CD4-positive, alpha-beta memory T cell (primary cell): ENCODE measurements at regions not wholly inside any gene's neighbourhood (a gene's known extent, or its start where the extent isn't known, plus 50 kb on each side); places are given as distances from the start of the nearest gene placed in this dataset.

Experiments used
- CTCF ChIA-PET: fragments of 350-600 bp; sonication (Branson Sonifier 250); formaldehyde crosslinking; loops from one replicate; lab custom pipeline; 2021; ENCODE audit warnings: inconsistent platforms; ENCODE audit not compliant: partially characterized antibody; lab: Charles Lee
- POLR2A ChIA-PET: fragments of 350-600 bp; sonication (Branson Sonifier 250); formaldehyde crosslinking; loops from one replicate; lab custom pipeline; 2021; ENCODE audit not compliant: partially characterized antibody; lab: Charles Lee
- DNase-seq, 5 donors: peaks; one replicate each; pipeline versions ENCODE4 v3.0.0 to v3.0.0-alpha.2; 2020 to 2022; ENCODE audit warnings: mixed read lengths in 1 of 5
- H3K27ac ChIP-seq: one replicate; pipeline ENCODE4 v1.7.0; 2013; ENCODE audit warnings: low read depth, low read length
- H3K27me3 ChIP-seq: 2 replicates; pipeline ENCODE4 v1.7.0; 2013; ENCODE audit warnings: mild to moderate bottlenecking, low read length, moderate library complexity; ENCODE audit not compliant: insufficient read depth
- H3K36me3 ChIP-seq: 2 replicates; pipeline ENCODE4 v1.7.0; 2013; ENCODE audit warnings: mild to moderate bottlenecking, low read length, moderate library complexity; ENCODE audit not compliant: insufficient read depth
- H3K4me1 ChIP-seq: 2 replicates; pipeline ENCODE4 v1.7.0; 2013; ENCODE audit warnings: mild to moderate bottlenecking, low read length, moderate library complexity; ENCODE audit not compliant: insufficient read depth
- H3K4me3 ChIP-seq, 2 donors: one replicate each; pipeline ENCODE4 v1.7.0; 2013; ENCODE audit warnings: low read length in 2 of 2, mild to moderate bottlenecking in 1 of 2
- H3K9me3 ChIP-seq, 2 donors: one replicate each; pipeline ENCODE4 v1.7.0; 2013; ENCODE audit warnings: low read length in 2 of 2, control low read depth in 1 of 2; ENCODE audit not compliant: control insufficient read depth in 1 of 2
- H3K27ac Mint-ChIP-seq, 7 donors: one replicate each; pipeline ENCODE4 v1.8.0; 2020 to 2021; ENCODE audit warnings: mixed read lengths in 7 of 7, mild to moderate bottlenecking in 6 of 7, inconsistent platforms in 3 of 7, moderate library complexity in 3 of 7
- H3K27me3 Mint-ChIP-seq, 2 donors: one replicate each; pipeline ENCODE4 v1.8.0; 2020 to 2021; ENCODE audit warnings: mixed read lengths in 2 of 2
- H3K36me3 Mint-ChIP-seq, 2 donors: one replicate each; pipeline ENCODE4 v1.8.0; 2020 to 2021; ENCODE audit warnings: mixed read lengths in 2 of 2, inconsistent platforms in 1 of 2, mild to moderate bottlenecking in 1 of 2
- H3K4me1 Mint-ChIP-seq, 4 donors: one replicate each; pipeline ENCODE4 v1.8.0; 2020 to 2021; ENCODE audit warnings: mixed read lengths in 4 of 4, mild to moderate bottlenecking in 1 of 4
- H3K4me3 Mint-ChIP-seq, 8 donors: one replicate each; pipeline ENCODE4 v1.8.0; 2020 to 2021; ENCODE audit warnings: mixed read lengths in 8 of 8, mild to moderate bottlenecking in 7 of 8, moderate library complexity in 6 of 8, inconsistent platforms in 3 of 8
- H3K9me3 Mint-ChIP-seq, 8 donors: one replicate each; pipeline ENCODE4 v1.8.0; 2020 to 2021; ENCODE audit warnings: mixed read lengths in 8 of 8, mild to moderate bottlenecking in 5 of 8, inconsistent platforms in 3 of 8, moderate library complexity in 1 of 8
- intact Hi-C: fragments of 100-400 bp; cut with micrococcal nuclease; formaldehyde crosslinking; loops from one replicate; pipeline ENCODE4 v1.15.1; 2023

GRCh38 chr3:74711913-74712512 is 97.6 kb upstream of the CNTN3 start:
- no peaks in the 10 kb centered on the region for H3K27me3 Mint-ChIP-seq
- Histone ChIP-seq H3K4me3 (no peak overlapping the region), H3K9me3 (no peaks in the 10 kb centered on the region), H3K27ac (no peak overlapping the region), H3K27me3 (no peaks in the 10 kb centered on the region), H3K36me3 (no peaks in the 10 kb centered on the region), H3K4me1 (no peaks in the 10 kb centered on the region)
- no peaks in the 10 kb centered on the region for H3K4me1 Mint-ChIP-seq
- H3K9me3 Mint-ChIP-seq, result peaks cover 8 to 38% (median 16%) of the 10 kb centered on the region in 8 donors
- ChIA-PET CTCF (no interaction called here), POLR2A (no interaction called here)
- no peak overlapping the region for H3K27ac Mint-ChIP-seq
- DNase-seq, result no peak
- no peak overlapping the region for H3K4me3 Mint-ChIP-seq
- intact Hi-C loops, result no loop called here
- H3K36me3 Mint-ChIP-seq, result no peaks in the 10 kb centered on the region

GRCh38 chr3:74709951-74710350 is 95.5 kb upstream of the CNTN3 start:
- H3K4me3 ChIP-seq, result no peak overlapping the region
- intact Hi-C loops, result no loop called here
- no peaks in the 10 kb centered on the region for H3K27me3 Mint-ChIP-seq
- peaks cover 6 to 31% (median 14%) of the 10 kb centered on the region in 8 donors for H3K9me3 Mint-ChIP-seq
- no peak overlapping the region for H3K27ac Mint-ChIP-seq
- H3K4me1 Mint-ChIP-seq, result no peaks in the 10 kb centered on the region
- POLR2A ChIA-PET, result no interaction called here
- H3K27me3 ChIP-seq, result no peaks in the 10 kb centered on the region
- H3K36me3 Mint-ChIP-seq, result no peaks in the 10 kb centered on the region
- no peak for DNase-seq
- H3K9me3 ChIP-seq, result no peaks in the 10 kb centered on the region
- no peaks in the 10 kb centered on the region for H3K4me1 ChIP-seq
- no peaks in the 10 kb centered on the region for H3K36me3 ChIP-seq
- H3K4me3 Mint-ChIP-seq, result no peak overlapping the region
- CTCF ChIA-PET, result no interaction called here
- H3K27ac ChIP-seq, result no peak overlapping the region

GRCh38 chr3:74693696-74694393 is 79.4 kb upstream of the CNTN3 start:
- Mint-ChIP-seq H3K4me3 (no peak overlapping the region), H3K9me3 (peaks cover 0 to 14% (median 6%) of the 10 kb centered on the region in 8 donors), H3K36me3 (no peaks in the 10 kb centered on the region), H3K4me1 (no peaks in the 10 kb centered on the region), H3K27me3 (no peaks in the 10 kb centered on the region), H3K27ac (no peak overlapping the region)
- intact Hi-C loops, result no loop called here
- H3K4me1 ChIP-seq, result no peaks in the 10 kb centered on the region
- CTCF ChIA-PET, result no interaction called here
- POLR2A ChIA-PET, result no interaction called here
- DNase-seq, result no peak
- H3K4me3 ChIP-seq, result no peak overlapping the region
- H3K9me3 ChIP-seq, result no peaks in the 10 kb centered on the region
- no peak overlapping the region for H3K27ac ChIP-seq
- no peaks in the 10 kb centered on the region for H3K27me3 ChIP-seq
- no peaks in the 10 kb centered on the region for H3K36me3 ChIP-seq

GRCh38 chr3:74693251-74693650 is 78.8 kb upstream of the CNTN3 start:
- no peaks in the 10 kb centered on the region for H3K4me1 Mint-ChIP-seq
- H3K27ac Mint-ChIP-seq, result no peak overlapping the region
- POLR2A ChIA-PET, result no interaction called here
- peaks cover 0 to 12% (median 5%) of the 10 kb centered on the region in 8 donors for H3K9me3 Mint-ChIP-seq
- H3K36me3 Mint-ChIP-seq, result no peaks in the 10 kb centered on the region
- H3K27me3 ChIP-seq, result no peaks in the 10 kb centered on the region
- no peaks in the 10 kb centered on the region for H3K9me3 ChIP-seq
- intact Hi-C loops, result no loop called here
- no peaks in the 10 kb centered on the region for H3K4me1 ChIP-seq
- H3K27ac ChIP-seq, result no peak overlapping the region
- H3K4me3 ChIP-seq, result no peak overlapping the region
- no peaks in the 10 kb centered on the region for H3K36me3 ChIP-seq
- no peaks in the 10 kb centered on the region for H3K27me3 Mint-ChIP-seq
- no peak for DNase-seq
- no peak overlapping the region for H3K4me3 Mint-ChIP-seq
- CTCF ChIA-PET, result no interaction called here

- DNase-seq, result no peak
- H3K4me1 ChIP-seq, result no peaks in the 10 kb centered on the region
- ChIA-PET POLR2A (no interaction called here), CTCF (no interaction called here)
- H3K36me3 ChIP-seq, result no peaks in the 10 kb centered on the region
- Mint-ChIP-seq H3K4me1 (no peaks in the 10 kb centered on the region), H3K27ac (no peak overlapping the region), H3K36me3 (no peaks in the 10 kb centered on the region), H3K9me3 (peaks cover 0 to 19% (median 8%) of the 10 kb centered on the region in 8 donors), H3K4me3 (no peak overlapping the region), H3K27me3 (no peaks in the 10 kb centered on the region)
- H3K27me3 ChIP-seq, result no peaks in the 10 kb centered on the region
- intact Hi-C loops, result no loop called here
- no peak overlapping the region for H3K27ac ChIP-seq
- no peaks in the 10 kb centered on the region for H3K9me3 ChIP-seq
- H3K4me3 ChIP-seq, result no peak overlapping the region
Measured at GRCh38 chr3:74691946-74692345, 77.5 kb upstream of the CNTN3 start.

- no peak overlapping the region for H3K4me3 ChIP-seq
- no peaks in the 10 kb centered on the region for H3K27me3 Mint-ChIP-seq
- no peak for DNase-seq
- H3K9me3 Mint-ChIP-seq, result peaks cover 0 to 10% (median 5%) of the 10 kb centered on the region in 8 donors
- CTCF ChIA-PET, result no interaction called here
- no peaks in the 10 kb centered on the region for H3K36me3 ChIP-seq
- no peak overlapping the region for H3K27ac ChIP-seq
- H3K9me3 ChIP-seq, result no peaks in the 10 kb centered on the region
- POLR2A ChIA-PET, result no interaction called here
- intact Hi-C loops, result no loop called here
- no peaks in the 10 kb centered on the region for H3K4me1 ChIP-seq
- H3K27me3 ChIP-seq, result no peaks in the 10 kb centered on the region
- no peaks in the 10 kb centered on the region for H3K36me3 Mint-ChIP-seq
- no peak overlapping the region for H3K27ac Mint-ChIP-seq
- no peak overlapping the region for H3K4me3 Mint-ChIP-seq
- no peaks in the 10 kb centered on the region for H3K4me1 Mint-ChIP-seq
Measured at GRCh38 chr3:74673326-74673725, 58.9 kb upstream of the CNTN3 start.

- no peaks in the 10 kb centered on the region for H3K36me3 Mint-ChIP-seq
- H3K4me1 ChIP-seq, result no peaks in the 10 kb centered on the region
- H3K4me1 Mint-ChIP-seq, result no peaks in the 10 kb centered on the region
- POLR2A ChIA-PET, result no interaction called here
- intact Hi-C loops, result no loop called here
- H3K27me3 ChIP-seq, result no peaks in the 10 kb centered on the region
- CTCF ChIA-PET, result no interaction called here
- H3K27me3 Mint-ChIP-seq, result no peaks in the 10 kb centered on the region
- H3K9me3 Mint-ChIP-seq, result peaks cover 0 to 22% (median 11%) of the 10 kb centered on the region in 8 donors
- H3K9me3 ChIP-seq, result no peaks in the 10 kb centered on the region
- no peak overlapping the region for H3K27ac Mint-ChIP-seq
- no peaks in the 10 kb centered on the region for H3K36me3 ChIP-seq
- H3K4me3 Mint-ChIP-seq, result no peak overlapping the region
- no peak overlapping the region for H3K27ac ChIP-seq
- no peak overlapping the region for H3K4me3 ChIP-seq
- DNase-seq, result no peak
Measured at GRCh38 chr3:74664606-74665005, 50.1 kb upstream of the CNTN3 start.
